ENCODE measurements at regions not wholly inside any gene's neighbourhood (a gene's known extent, or its start where the extent isn't known, plus 50 kb on each side); places are given as distances from the start of the nearest gene placed in this dataset.
"Not testable (repeated sequence)": the region's sequence is repeated elsewhere in the genome, so short reads cannot be mapped to it uniquely, and the experiment has no call there.

DNA sequence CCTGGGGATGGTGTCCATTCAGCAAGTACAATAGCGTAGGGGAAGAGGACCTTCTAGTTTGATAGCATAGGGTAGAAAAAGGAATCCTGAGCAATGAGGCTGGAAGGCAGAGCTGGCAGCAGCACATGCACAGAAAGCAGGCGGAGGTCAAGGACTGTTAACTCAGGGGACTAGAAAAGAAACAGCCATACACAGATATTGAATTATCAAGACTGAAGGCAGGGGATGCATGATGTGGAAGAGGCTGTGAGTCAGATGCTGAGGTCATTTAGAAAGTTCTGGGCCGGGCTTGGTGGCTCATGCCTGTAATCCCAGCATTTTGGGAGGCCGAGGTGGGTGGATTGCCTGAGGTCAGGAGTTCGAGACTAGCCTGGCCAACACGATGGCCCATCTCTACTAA, 65.6 kb downstream of the OPTC start:
- H3K27ac Mint-ChIP-seq = no peak overlapping the region
- DNase-seq (ENCODE audit: extremely low spot score, unreplicated experiment) = no peak
- TF ChIP-seq, protein P1, sequence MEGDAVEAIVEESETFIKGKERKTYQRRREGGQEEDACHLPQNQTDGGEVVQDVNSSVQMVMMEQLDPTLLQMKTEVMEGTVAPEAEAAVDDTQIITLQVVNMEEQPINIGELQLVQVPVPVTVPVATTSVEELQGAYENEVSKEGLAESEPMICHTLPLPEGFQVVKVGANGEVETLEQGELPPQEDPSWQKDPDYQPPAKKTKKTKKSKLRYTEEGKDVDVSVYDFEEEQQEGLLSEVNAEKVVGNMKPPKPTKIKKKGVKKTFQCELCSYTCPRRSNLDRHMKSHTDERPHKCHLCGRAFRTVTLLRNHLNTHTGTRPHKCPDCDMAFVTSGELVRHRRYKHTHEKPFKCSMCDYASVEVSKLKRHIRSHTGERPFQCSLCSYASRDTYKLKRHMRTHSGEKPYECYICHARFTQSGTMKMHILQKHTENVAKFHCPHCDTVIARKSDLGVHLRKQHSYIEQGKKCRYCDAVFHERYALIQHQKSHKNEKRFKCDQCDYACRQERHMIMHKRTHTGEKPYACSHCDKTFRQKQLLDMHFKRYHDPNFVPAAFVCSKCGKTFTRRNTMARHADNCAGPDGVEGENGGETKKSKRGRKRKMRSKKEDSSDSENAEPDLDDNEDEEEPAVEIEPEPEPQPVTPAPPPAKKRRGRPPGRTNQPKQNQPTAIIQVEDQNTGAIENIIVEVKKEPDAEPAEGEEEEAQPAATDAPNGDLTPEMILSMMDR (conservative IDR thresholded peaks at IDR 0.05) = no peak
- peaks cover 51% of the 10 kb centered on the region for H3K4me1 Mint-ChIP-seq (ENCODE audit: unreplicated experiment)
- no peak overlapping the region for H3K4me3 Mint-ChIP-seq
- H3K27me3 Mint-ChIP-seq = no peaks in the 10 kb centered on the region
- H3K36me3 Mint-ChIP-seq = no peaks in the 10 kb centered on the region
- H3K9me3 Mint-ChIP-seq = no peaks in the 10 kb centered on the region

DNA sequence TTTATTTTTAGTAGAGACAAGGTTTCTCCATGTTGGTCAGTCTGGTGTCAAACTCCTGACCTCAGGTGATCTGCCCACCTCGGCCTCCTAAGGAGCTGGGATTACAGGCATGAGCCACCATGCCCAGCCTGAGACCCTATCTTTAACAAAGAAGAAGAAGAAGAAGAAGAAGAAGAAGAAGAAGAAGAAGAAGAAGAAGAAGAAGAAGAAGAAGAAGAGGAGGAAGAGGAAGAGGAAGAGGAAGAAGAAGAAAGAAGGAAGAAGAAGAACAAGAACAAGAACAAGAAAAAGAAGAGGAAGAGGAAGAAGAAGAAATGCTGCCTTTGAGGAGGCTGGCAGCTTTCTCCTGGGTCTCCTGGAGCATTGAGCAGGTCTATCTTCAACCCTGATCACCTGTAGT, 64.9 kb upstream of the ATP2B4 start:
- not testable (repeated sequence) for H3K27ac Mint-ChIP-seq; H3K9me3 Mint-ChIP-seq; H3K36me3 Mint-ChIP-seq; H3K27me3 Mint-ChIP-seq; H3K4me3 Mint-ChIP-seq; DNase-seq (ENCODE audit: extremely low spot score, unreplicated experiment)
- H3K4me1 Mint-ChIP-seq (ENCODE audit: unreplicated experiment) = peaks cover 50% of the 10 kb centered on the region

GRCh38 chr1:203563291-203563690, 63.3 kb upstream of the ATP2B4 start:
- no peaks in the 10 kb centered on the region for H3K36me3 Mint-ChIP-seq
- DNase-seq (ENCODE audit: extremely low spot score, unreplicated experiment) = no peak
- peaks cover 36% of the 10 kb centered on the region for H3K4me1 Mint-ChIP-seq (ENCODE audit: unreplicated experiment)
- no peaks in the 10 kb centered on the region for H3K27me3 Mint-ChIP-seq
- H3K4me3 Mint-ChIP-seq = no peak overlapping the region
- H3K27ac Mint-ChIP-seq = no peak overlapping the region
- TF ChIP-seq, protein P1 (conservative IDR thresholded peaks at IDR 0.05) = no peak
- H3K9me3 Mint-ChIP-seq = no peaks in the 10 kb centered on the region

- H3K9me3 Mint-ChIP-seq = no peaks in the 10 kb centered on the region
- H3K4me3 Mint-ChIP-seq = no peak overlapping the region
- TF ChIP-seq, protein P1 (conservative IDR thresholded peaks at IDR 0.05) = no peak
- H3K4me1 Mint-ChIP-seq (ENCODE audit: unreplicated experiment) = peaks cover 28% of the 10 kb centered on the region
- no peaks in the 10 kb centered on the region for H3K27me3 Mint-ChIP-seq
- H3K36me3 Mint-ChIP-seq = no peaks in the 10 kb centered on the region
- no peak for DNase-seq (ENCODE audit: extremely low spot score, unreplicated experiment)
- no peak overlapping the region for H3K27ac Mint-ChIP-seq
Observed at GRCh38 chr1:203564024-203564423, 62.6 kb upstream of the ATP2B4 start.

GRCh38 chr1:203565049-203565448, 61.6 kb upstream of the ATP2B4 start:
- Mint-ChIP-seq H3K36me3 (no peaks in the 10 kb centered on the region), H3K27ac (no peak overlapping the region), H3K4me1 (ENCODE audit: unreplicated experiment) (peaks cover 32% of the 10 kb centered on the region), H3K4me3 (no peak overlapping the region), H3K27me3 (no peaks in the 10 kb centered on the region), H3K9me3 (no peaks in the 10 kb centered on the region)
- no peak for DNase-seq (ENCODE audit: extremely low spot score, unreplicated experiment)
- TF ChIP-seq, protein P1 (conservative IDR thresholded peaks at IDR 0.05) = no peak

- TF ChIP-seq, protein P1 (conservative IDR thresholded peaks at IDR 0.05) = no peak
- no peak for DNase-seq (ENCODE audit: extremely low spot score, unreplicated experiment)
- peaks cover 36% of the 10 kb centered on the region for H3K4me1 Mint-ChIP-seq (ENCODE audit: unreplicated experiment)
- no peaks in the 10 kb centered on the region for H3K9me3 Mint-ChIP-seq
- H3K36me3 Mint-ChIP-seq = no peaks in the 10 kb centered on the region
- no peak overlapping the region for H3K4me3 Mint-ChIP-seq
- no peaks in the 10 kb centered on the region for H3K27me3 Mint-ChIP-seq
- no peak overlapping the region for H3K27ac Mint-ChIP-seq
Observed at GRCh38 chr1:203565981-203566380, 60.7 kb upstream of the ATP2B4 start.

DNA sequence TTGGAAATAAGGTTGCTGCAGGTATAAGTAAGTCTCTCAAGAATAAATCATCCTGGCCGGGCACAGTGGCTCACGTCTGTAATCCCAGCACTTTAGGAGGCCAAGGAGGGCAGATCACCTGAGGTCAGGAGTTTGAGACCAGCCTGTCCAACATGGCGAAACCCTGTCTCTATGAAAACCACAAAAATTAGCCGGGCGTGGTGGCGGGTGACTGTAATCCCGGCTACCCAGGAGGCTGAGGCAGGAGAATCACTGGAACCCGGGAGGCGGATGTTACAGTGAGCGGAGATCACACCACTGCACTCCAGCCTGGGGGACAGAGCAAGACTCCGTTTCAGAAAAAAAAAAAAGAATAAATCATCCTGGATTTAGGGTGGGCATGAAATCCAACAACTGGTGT, 59.7 kb upstream of the ATP2B4 start:
- not testable (repeated sequence) for H3K4me3 Mint-ChIP-seq; H3K36me3 Mint-ChIP-seq; H3K27me3 Mint-ChIP-seq; H3K27ac Mint-ChIP-seq; DNase-seq (ENCODE audit: extremely low spot score, unreplicated experiment); H3K9me3 Mint-ChIP-seq
- peaks cover 41% of the 10 kb centered on the region for H3K4me1 Mint-ChIP-seq (ENCODE audit: unreplicated experiment)

Data from type B pancreatic cell (in vitro differentiated cells).